NT2/D1 (cell line): ENCODE measurements at regions not wholly inside any gene's neighbourhood (a gene's known extent, or its start where the extent isn't known, plus 50 kb on each side); places are given as distances from the start of the nearest gene placed in this dataset.

ENCODE experiments used
- SUZ12 ChIP-seq: IDR thresholded peaks from 2 replicates; pipeline ENCODE4 v1.6.1; 2011; ENCODE audit not compliant: insufficient read length, insufficient read depth; ENCODE audit errors: extremely low read depth
- YY1 ChIP-seq: IDR thresholded peaks from 2 replicates; pipeline ENCODE4 v1.6.1; 2011; ENCODE audit not compliant: insufficient read length, insufficient read depth
- ZNF274 ChIP-seq: IDR thresholded peaks from 2 replicates; pipeline ENCODE4 v1.6.1; 2011; ENCODE audit warnings: mild to moderate bottlenecking, low read depth, low read length

GRCh38 chr6:68042339-68043121, 592.6 kb upstream of the ADGRB3 start:
- TF ChIP-seq YY1 = no peak
- no peak for TF ChIP-seq ZNF274
- no peak for TF ChIP-seq SUZ12
